ENCODE measurements at regions not wholly inside any gene's neighbourhood (a gene's known extent, or its start where the extent isn't known, plus 50 kb on each side); places are given as distances from the start of the nearest gene placed in this dataset.
"Not testable (repeated sequence)": the region's sequence is repeated elsewhere in the genome, so short reads cannot be mapped to it uniquely, and the experiment has no call there.

GRCh38 chr9:61122448-61122847 is 67.4 kb upstream of the SPATA31A7 start:
- not testable (repeated sequence) for TF ChIP-seq CTCF (CRISPR knock-in tag; IDR thresholded peaks at IDR 0.05); SUZ12 (IDR thresholded peaks at IDR 0.05; ENCODE audit: low read depth, low read length); RCOR2 (CRISPR knock-in tag; IDR thresholded peaks at IDR 0.05); DMTF1 (CRISPR knock-in tag; IDR thresholded peaks at IDR 0.05); PATZ1 (CRISPR knock-in tag; IDR thresholded peaks at IDR 0.05)
